HG03558 (cell line): ENCODE measurements at regions not wholly inside any gene's neighbourhood (a gene's known extent, or its start where the extent isn't known, plus 50 kb on each side); places are given as distances from the start of the nearest gene placed in this dataset.
"Not testable (repeated sequence)": the region's sequence is repeated elsewhere in the genome, so short reads cannot be mapped to it uniquely, and the experiment has no call there.

ENCODE experiments used
- ATAC-seq: cut with Tn5 transposase; IDR thresholded peaks from one replicate; pipeline ENCODE4 v1.9.1; 2021; ENCODE audit warnings: moderate number of reproducible peaks; ENCODE audit not compliant: unreplicated experiment; ENCODE audit errors: extremely low read depth

- no peak for ATAC-seq
These were observed 160.5 kb downstream of the SEMA6D start for GRCh38 chr15:47877836-47878235.

- no peak for ATAC-seq
These were observed 168.6 kb downstream of the SEMA6D start for GRCh38 chr15:47885920-47886319.

GRCh38 chr15:47887241-47887800 is 170.0 kb downstream of the SEMA6D start:
- ATAC-seq, result no peak

GRCh38 chr15:47888385-47889100 is 171.2 kb downstream of the SEMA6D start:
- ATAC-seq, result no peak

GRCh38 chr15:47890397-47891150 is 173.3 kb downstream of the SEMA6D start:
- ATAC-seq, result no peak

- no peak for ATAC-seq
These were observed 180.2 kb downstream of the SEMA6D start for GRCh38 chr15:47897525-47897924.

- no peak for ATAC-seq
These were observed 183.4 kb downstream of the SEMA6D start for GRCh38 chr15:47900751-47901150.

- no peak for ATAC-seq
These were observed 186.1 kb downstream of the SEMA6D start for GRCh38 chr15:47903368-47903767.

- no peak for ATAC-seq
These were observed 191.2 kb downstream of the SEMA6D start for GRCh38 chr15:47908486-47908885.

GRCh38 chr15:47908950-47909670 is 191.8 kb downstream of the SEMA6D start:
- no peak for ATAC-seq

GRCh38 chr15:47912910-47913309 is 195.6 kb downstream of the SEMA6D start:
- ATAC-seq, result not testable (repeated sequence)

- no peak for ATAC-seq
These were observed 200.6 kb downstream of the SEMA6D start for GRCh38 chr15:47917881-47918280.

- ATAC-seq, result no peak
These were observed 201.6 kb downstream of the SEMA6D start for GRCh38 chr15:47918877-47919276.

- no peak for ATAC-seq
These were observed 196.4 kb upstream of the SLC24A5 start for GRCh38 chr15:47924381-47924780.

- no peak for ATAC-seq
These were observed 191.5 kb upstream of the SLC24A5 start for GRCh38 chr15:47929138-47929803.

GRCh38 chr15:47932261-47932660 is 188.5 kb upstream of the SLC24A5 start:
- no peak for ATAC-seq

- ATAC-seq, result no peak
These were observed 187.7 kb upstream of the SLC24A5 start for GRCh38 chr15:47932951-47933641.

GRCh38 chr15:47933865-47934264 is 186.9 kb upstream of the SLC24A5 start:
- no peak for ATAC-seq

GRCh38 chr15:47934342-47934741 is 186.4 kb upstream of the SLC24A5 start:
- ATAC-seq, result no peak

- no peak for ATAC-seq
These were observed 183.0 kb upstream of the SLC24A5 start for GRCh38 chr15:47937834-47938233.
